SK-N-MC (cell line): ENCODE measurements at regions not wholly inside any gene's neighbourhood (a gene's known extent, or its start where the extent isn't known, plus 50 kb on each side); places are given as distances from the start of the nearest gene placed in this dataset.

Experiments used
- DNase-seq: peaks from one replicate; pipeline ENCODE4 v3.0.0-alpha.2; 2011; ENCODE audit warnings: low read depth, low spot score
- H3K27ac ChIP-seq: fragments of 200-600 bp; sonication (generic); 2 replicates; pipeline ENCODE4 v1.5.1; 2016; ENCODE audit warnings: mixed run types
- H3K36me3 ChIP-seq: fragments of 200-600 bp; sonication (generic); 2 replicates; pipeline ENCODE4 v1.6.1; 2017; ENCODE audit warnings: antibody characterized with exemption, low read length, mixed read lengths; ENCODE audit not compliant: insufficient read depth
- H3K4me3 ChIP-seq: fragments of 200-600 bp; sonication (generic); 2 replicates; pipeline ENCODE4 v1.5.1; 2016
- H3K9ac ChIP-seq: fragments of 200-600 bp; sonication (generic); 2 replicates; pipeline ENCODE4 v1.8.0; 2017; ENCODE audit warnings: mixed run types, mixed read lengths; ENCODE audit not compliant: insufficient read length
- H3K9me3 ChIP-seq: fragments of 200-600 bp; sonication (generic); 2 replicates; pipeline ENCODE4 v1.6.1; 2017; ENCODE audit warnings: low read depth, mild to moderate bottlenecking, antibody characterized with exemption, low read length, moderate library complexity, mixed read lengths
- EZH2 ChIP-seq: fragments of 200-600 bp; sonication (generic); IDR thresholded peaks from one replicate; pipeline ENCODE4 v1.6.1; 2017; ENCODE audit warnings: antibody characterized with exemption
- FOXP2 ChIP-seq: optimal IDR thresholded peaks from 2 replicates; pipeline ENCODE3; 2011; ENCODE audit warnings: mild to moderate bottlenecking, moderate library complexity; ENCODE audit not compliant: insufficient read depth; ENCODE audit errors: extremely low read length, control extremely low read depth
- POLR2AphosphoS5 ChIP-seq: IDR thresholded peaks from 2 replicates; pipeline ENCODE4 v1.6.1; 2012; ENCODE audit warnings: mild to moderate bottlenecking, low read depth, low read length, borderline replicate concordance

- TF ChIP-seq POLR2AphosphoS5 (no peak), EZH2 (no peak), FOXP2 (no peak)
- Histone ChIP-seq H3K9ac (no peak overlapping the region), H3K9me3 (no peaks in the 10 kb centered on the region), H3K36me3 (no peaks in the 10 kb centered on the region), H3K27ac (no peak overlapping the region), H3K4me3 (no peak overlapping the region)
- DNase-seq: no peak
Observed at GRCh38 chr6:44727651-44728630, 340.4 kb downstream of the CDC5L start.

GRCh38 chr6:44730771-44731391 lies 343.4 kb downstream of the CDC5L start:
- DNase-seq: no peak
- H3K27ac ChIP-seq: no peak overlapping the region
- TF ChIP-seq POLR2AphosphoS5 (no peak), FOXP2 (no peak), EZH2 (no peak)

GRCh38 chr6:44731485-44732095 lies 344.1 kb downstream of the CDC5L start:
- Histone ChIP-seq H3K9me3 (no peaks in the 10 kb centered on the region), H3K27ac (no peak overlapping the region), H3K4me3 (no peak overlapping the region), H3K9ac (no peak overlapping the region), H3K36me3 (no peaks in the 10 kb centered on the region)
- TF ChIP-seq EZH2 (no peak), FOXP2 (no peak), POLR2AphosphoS5 (no peak)
- no peak for DNase-seq

More at GRCh38 chr6:44730771-44731391, 343.4 kb downstream of the CDC5L start:
- H3K9me3 ChIP-seq: no peaks in the 10 kb centered on the region
- no peak overlapping the region for H3K9ac ChIP-seq
- H3K4me3 ChIP-seq: no peak overlapping the region
- no peaks in the 10 kb centered on the region for H3K36me3 ChIP-seq

GRCh38 chr6:44732243-44732642 lies 344.7 kb downstream of the CDC5L start:
- H3K9ac ChIP-seq: no peak overlapping the region
- no peaks in the 10 kb centered on the region for H3K36me3 ChIP-seq
- DNase-seq: no peak
- no peak for TF ChIP-seq EZH2
- TF ChIP-seq POLR2AphosphoS5: no peak
- no peak for TF ChIP-seq FOXP2
- H3K9me3 ChIP-seq: no peaks in the 10 kb centered on the region
- no peak overlapping the region for H3K4me3 ChIP-seq
- no peak overlapping the region for H3K27ac ChIP-seq

- Histone ChIP-seq H3K9me3 (no peaks in the 10 kb centered on the region), H3K9ac (no peak overlapping the region), H3K36me3 (no peaks in the 10 kb centered on the region), H3K4me3 (no peak overlapping the region), H3K27ac (no peak overlapping the region)
- DNase-seq: no peak
- no peak for TF ChIP-seq EZH2
- no peak for TF ChIP-seq POLR2AphosphoS5
- TF ChIP-seq FOXP2: no peak
Observed at GRCh38 chr6:44733126-44733525, 345.6 kb downstream of the CDC5L start.

GRCh38 chr6:44733868-44734267 lies 346.4 kb downstream of the CDC5L start:
- DNase-seq: no peak
- Histone ChIP-seq H3K27ac (no peak overlapping the region), H3K4me3 (no peak overlapping the region), H3K36me3 (no peaks in the 10 kb centered on the region), H3K9ac (no peak overlapping the region), H3K9me3 (no peaks in the 10 kb centered on the region)
- TF ChIP-seq FOXP2 (no peak), EZH2 (no peak), POLR2AphosphoS5 (no peak)

- H3K4me3 ChIP-seq: no peak overlapping the region
- DNase-seq: no peak
- H3K36me3 ChIP-seq: no peaks in the 10 kb centered on the region
- no peaks in the 10 kb centered on the region for H3K9me3 ChIP-seq
- H3K9ac ChIP-seq: no peak overlapping the region
- no peak for TF ChIP-seq EZH2
- TF ChIP-seq FOXP2: no peak
- TF ChIP-seq POLR2AphosphoS5: no peak
- H3K27ac ChIP-seq: no peak overlapping the region
Observed at GRCh38 chr6:44734886-44735629, 347.6 kb downstream of the CDC5L start.

- no peak overlapping the region for H3K9ac ChIP-seq
- TF ChIP-seq POLR2AphosphoS5 (no peak), EZH2 (no peak), FOXP2 (no peak)
- no peak overlapping the region for H3K27ac ChIP-seq
- no peaks in the 10 kb centered on the region for H3K9me3 ChIP-seq
- no peak overlapping the region for H3K4me3 ChIP-seq
- no peaks in the 10 kb centered on the region for H3K36me3 ChIP-seq
- DNase-seq: no peak
Observed at GRCh38 chr6:44735630-44735963, 348.1 kb downstream of the CDC5L start.
